ENCODE measurements at regions not wholly inside any gene's neighbourhood (a gene's known extent, or its start where the extent isn't known, plus 50 kb on each side); places are given as distances from the start of the nearest gene placed in this dataset.

DNA sequence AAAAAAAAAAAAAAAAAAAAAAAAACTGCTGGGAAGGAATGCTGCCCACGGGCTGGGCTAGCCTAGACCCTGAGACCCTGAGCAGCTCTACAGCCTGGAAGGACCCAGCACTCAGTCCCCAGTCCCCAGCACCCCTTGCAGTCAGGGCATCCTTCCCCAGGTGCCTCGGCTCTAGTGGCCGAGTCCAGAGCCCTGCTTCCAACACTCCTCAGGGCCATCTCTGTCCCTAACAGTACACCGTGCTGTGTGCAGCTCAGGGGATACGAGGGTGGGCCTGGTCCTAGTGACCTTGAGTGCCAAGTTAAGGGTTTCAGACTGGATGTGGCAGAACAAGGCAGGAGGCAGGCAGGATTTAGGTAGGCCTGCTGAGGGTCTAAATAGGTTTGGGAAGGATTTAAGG, 50.2 kb upstream of the LRP8 start:
- no peak for DNase-seq (ENCODE audit: low spot score)

DNA sequence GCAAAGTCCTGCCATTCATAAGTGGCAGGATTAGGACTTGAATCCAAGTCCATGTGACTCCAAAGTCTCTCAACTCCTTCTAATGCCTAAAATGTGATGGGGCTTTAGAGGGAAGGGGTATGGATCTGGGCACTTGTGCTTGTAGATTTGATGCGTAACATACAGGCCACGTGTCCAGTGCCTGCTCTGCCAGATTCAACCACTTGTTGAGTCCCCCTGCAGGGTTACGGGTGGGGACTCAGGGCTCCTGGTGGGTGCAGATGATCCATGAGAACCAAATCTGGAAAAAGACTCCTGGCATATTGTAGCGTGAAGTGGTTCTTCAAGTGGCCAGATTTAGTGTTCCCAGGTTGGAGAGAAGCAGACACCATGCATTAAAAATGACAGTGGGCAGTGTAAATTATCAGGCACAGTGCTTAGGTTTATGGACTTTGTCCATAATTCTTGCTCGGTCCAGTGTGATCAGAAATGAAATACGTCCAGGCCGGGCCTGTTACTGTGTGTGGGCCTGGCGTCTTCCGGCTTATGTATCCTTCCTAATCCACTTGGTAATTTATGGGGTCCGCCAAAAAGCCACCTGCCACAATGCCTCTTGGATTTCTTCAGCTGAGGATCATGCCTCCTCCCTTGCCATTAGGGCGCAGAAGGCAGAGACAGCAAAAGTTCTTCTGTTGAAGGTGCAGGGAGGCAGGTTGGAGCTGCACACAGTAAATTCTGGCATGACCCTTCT, 51.2 kb upstream of the LRP8 start:
- no peak for DNase-seq (ENCODE audit: low spot score)

DNA sequence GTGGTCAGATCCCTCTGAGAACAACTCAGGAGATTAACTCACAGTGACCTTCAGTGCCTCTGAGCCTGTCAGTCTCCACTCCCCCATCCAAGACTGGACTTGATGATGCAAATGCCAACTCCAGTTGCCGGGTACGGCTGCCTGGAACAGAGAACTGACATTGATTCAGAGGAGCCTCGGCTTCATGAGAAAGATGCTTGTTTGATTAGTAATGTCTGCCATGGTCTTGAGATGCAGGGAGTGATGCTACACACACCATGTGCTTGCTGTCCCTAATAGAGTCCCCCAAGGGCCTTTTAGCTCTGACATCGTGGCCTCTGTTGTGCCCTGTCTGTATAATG, 51.8 kb upstream of the LRP8 start:
- no peak for DNase-seq (ENCODE audit: low spot score)

DNA sequence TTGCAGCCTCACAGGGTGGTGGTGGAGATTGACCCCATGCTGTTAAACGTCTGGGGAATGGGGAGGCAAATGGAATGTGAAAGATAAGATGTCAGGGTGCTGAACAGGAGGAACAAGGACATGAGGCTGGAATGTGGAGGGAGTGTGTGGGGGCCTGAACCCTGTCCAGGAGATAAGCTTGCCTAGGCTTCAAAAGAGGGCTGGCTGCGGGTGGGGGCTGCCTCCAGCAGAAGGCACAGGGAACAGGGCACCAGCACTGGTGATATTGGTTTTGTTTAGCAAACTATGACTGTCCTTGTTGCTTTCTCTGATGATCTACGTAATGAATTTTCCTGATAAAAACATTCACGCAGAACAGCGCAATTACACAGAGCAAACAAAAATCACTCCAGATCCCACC, 52.4 kb upstream of the LRP8 start:
- no peak for DNase-seq (ENCODE audit: low spot score)

DNA sequence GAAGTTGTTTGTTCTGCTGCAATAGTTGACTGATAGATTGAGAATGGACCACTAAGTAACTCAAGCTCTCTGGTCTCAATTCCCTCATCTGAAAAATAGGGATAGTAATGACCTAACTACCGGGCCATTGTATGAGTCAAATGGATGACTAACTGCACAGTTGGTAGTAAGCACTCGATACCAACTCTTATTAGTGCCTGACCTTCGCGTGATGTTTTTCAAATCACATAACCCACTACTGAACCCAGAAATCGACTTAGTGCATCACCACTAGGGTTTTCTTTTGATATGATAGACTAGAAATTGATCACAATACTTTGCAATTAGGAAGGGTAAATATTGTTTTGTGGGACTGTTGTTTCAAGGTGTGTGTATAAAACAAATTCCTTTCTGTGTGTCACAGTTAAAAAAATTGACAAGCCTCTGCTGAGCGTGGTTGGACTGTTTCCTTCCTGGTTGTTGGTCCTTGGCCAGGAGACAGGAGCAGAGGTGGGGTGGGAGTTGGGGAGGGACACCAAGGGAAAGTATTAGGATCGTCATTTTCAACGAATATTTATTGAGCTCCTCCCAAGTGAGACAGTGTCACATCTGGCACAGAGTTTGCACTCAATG, 54.0 kb upstream of the LRP8 start:
- no peak for DNase-seq (ENCODE audit: low spot score)

DNA sequence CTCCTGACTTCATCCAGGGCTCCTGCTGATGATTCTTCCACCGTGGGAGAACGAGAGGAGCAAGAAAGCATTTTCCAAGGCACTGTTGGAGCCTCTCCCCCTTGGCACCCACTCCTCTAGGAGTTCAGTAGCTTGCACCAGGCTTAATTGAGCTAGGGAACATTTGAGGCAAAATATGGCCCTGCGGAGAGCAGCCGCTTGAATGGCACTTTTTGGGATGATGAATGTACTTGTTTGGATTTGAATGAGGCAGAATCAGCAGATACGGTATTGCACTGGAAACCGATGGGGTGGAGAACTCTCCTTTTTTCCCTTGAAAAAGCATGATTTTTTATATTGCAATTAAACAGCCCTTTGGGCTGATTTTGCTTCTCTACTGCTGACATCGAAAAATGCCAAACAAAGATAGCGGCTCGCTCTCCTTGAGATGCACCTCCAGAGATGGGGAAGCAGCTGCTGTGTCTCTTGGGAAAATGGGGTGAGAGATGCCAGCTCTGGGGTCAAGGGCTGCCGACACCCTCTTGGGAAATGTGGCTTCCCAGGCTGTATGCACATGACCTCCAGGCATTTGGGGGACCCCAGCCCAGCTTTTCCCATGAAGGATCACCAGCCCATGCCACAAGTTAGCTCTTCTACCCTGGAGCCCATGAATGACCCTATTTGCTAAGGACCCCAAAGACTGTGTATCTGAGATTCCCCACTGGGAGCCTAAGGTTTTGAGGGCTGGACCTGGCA, 55.4 kb upstream of the LRP8 start:
- DNase-seq (ENCODE audit: low spot score) = no peak

DNA sequence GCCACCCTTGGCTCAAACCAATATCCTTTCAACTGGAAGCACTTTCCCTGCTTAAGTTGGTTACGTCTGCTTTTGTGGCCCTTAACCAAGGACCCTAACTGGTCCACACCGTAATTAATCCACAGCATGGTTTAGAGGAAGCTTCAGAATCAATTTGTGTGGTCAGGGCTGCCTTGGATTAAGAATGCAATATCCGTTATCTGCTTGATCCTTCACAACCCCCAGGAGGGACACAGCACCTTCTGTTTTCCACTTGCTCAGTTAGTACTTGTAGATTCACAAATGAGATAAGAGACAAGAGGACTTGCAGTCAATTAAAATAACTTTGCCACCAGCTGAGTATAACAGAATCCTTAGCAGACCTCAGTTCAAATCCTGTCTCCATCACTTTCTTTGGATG, 56.9 kb upstream of the LRP8 start:
- DNase-seq (ENCODE audit: low spot score) = no peak

DNA sequence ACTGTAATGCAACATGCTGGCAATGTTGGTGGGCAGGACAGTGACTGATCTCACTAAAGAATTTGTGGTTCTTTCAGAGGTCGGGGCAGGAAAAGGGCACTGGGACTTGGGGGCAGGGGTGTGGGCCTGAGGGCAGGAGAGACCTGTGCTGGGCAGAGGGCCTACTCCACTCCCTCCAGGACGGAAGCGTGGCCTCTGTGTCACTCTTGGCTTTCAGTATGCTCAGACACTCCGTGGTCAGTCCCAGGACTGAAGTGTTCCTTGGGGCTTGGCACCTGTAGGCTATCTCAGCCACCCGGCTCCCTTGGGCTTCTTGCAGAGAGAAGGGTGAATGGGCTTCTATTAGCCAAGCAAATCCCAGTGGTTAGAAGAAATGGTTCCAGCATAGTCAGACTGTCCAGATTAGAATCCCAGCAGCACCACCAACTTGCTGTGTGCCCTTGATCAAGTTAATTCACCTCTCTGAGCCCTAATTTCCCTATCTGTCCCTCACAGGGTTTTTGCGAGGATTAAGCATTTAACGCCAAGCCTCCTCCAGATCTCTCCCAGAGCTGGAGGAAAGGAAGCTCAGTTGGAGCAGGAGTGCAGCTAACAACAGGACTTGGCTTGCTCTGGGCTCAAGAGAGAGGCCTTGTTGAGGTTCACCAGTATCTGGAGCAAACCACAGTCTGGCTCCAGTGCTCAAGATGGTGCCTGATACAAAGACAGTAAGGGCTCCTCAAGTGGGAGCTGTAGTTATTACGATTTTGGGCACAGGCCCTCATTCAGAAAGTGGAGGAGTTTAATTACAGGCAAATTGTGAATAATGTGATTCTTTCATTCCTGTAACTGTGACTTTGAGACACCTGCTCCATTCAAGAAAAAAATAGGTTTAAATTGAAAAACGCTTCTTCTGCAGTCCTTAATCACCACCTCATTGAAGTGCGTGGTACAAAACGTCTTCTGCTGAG, 57.7 kb upstream of the LRP8 start:
- no peak for DNase-seq (ENCODE audit: low spot score)

DNA sequence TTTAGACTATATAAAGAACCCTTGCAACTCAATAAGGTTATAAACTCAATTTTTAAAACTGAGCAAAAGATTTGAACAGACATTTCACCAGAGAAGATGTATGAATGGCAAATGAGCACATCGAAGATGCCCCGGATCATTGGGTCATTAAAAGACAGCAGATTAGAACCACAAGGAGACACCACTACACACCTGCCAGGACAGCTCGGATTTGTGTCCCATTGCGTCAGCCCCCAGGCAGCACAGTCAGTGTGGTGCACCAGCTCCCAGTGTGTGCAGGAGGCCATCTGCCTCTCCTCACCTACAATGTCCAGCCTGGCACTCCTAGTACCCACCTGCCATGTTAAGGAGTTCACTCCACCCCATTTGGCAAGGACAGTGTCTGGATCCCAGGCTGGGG, 61.1 kb upstream of the LRP8 start:
- DNase-seq (ENCODE audit: low spot score) = no peak

DNA sequence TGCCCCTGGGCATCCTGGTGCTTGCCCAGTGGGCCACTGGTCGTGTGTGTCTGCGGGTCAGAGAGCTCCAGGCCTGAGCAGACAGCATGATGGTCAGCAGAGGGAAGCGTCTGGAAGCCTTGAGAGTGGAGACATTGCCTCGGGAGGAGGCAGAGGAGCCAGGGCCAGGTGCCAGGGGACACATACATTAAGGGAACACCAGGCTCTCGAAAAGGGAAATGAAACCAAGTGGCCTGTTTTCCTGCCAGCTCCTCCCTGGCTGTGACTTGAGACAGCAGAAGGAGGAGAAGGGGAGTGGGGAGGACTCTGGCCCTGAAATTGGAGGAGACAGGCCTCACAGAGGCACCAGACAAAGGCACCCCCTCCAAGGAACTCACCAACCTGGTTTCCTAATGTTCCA, 62.4 kb upstream of the LRP8 start:
- DNase-seq (ENCODE audit: low spot score) = no peak

DNA sequence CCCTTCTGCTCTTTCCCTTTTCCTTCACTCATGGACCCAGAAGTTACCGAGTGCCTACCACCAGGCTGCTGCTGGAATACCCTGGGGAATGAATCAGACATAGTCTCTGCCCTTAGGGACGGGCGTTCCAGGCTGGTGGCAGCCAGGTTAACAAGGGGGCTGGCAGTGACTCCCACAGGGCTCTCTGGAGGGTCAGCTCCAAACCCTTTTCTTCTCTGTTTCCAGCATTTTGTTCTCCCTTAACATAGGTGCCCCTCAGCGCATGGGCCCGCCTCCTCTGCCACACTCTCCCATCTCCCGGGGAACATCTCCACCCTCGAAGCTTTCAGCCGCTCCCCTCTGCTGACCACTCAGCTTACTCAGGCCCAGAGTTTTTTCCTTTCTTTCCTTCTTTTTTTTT, 62.9 kb upstream of the LRP8 start:
- DNase-seq (ENCODE audit: low spot score) = no peak

DNA sequence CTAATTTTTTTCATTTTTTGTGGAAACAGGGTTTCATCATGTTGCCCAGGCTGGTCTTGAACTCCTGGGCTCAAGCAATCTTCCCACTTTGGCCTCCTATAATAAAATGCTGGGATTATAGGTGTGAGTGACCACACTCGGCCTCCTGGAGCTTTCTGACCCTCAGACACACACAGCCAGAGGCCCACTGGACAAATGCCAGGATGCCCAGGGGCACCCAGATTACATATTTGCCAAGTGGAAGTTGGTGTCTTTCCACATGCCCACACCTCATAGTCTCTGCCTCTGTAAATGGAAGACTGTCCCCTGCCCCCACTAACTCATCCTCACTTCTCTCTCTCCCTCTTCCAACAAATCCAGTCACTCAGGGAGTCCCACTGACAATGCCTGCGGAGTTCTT, 63.4 kb upstream of the LRP8 start:
- DNase-seq (ENCODE audit: low spot score) = no peak

DNA sequence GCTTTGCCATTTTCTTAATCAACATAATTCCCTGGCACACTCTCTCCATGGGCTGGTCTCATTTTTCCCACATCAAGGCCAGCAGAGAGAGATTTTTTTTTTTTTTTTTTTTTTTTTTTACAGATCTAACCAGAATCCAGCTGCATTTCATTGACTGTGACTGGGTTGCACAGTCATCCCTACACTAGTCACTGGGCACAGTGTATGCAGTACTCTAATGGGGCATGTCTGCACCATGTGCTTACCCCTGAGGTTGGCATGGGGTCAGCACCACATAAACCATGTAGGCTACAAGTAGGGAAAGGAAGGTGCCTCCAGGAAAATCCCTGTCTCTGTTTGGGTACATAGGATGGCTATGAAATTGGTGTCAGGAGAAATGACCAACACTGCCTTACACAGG, 64.1 kb upstream of the LRP8 start:
- no peak for DNase-seq (ENCODE audit: low spot score)

DNA sequence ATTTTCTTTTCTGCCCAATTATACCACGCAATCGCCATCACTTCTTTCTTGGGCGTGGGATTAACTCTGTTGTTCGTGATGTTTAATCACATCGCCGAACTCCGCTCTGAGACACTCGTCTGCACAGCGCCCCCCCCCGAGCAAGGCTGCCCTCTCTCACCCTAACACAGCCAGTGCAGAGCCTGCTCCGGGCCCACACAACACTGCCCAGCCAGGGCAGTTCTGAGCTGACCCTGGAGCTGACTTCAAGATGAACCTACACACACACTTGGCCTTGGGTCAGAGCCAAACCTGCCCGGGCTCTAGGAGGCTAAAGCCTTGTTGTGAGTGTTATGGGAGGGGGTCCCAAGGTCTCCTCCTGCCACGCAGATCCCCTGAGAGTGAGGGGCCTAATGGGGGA, 64.6 kb upstream of the LRP8 start:
- no peak for DNase-seq (ENCODE audit: low spot score)

DNA sequence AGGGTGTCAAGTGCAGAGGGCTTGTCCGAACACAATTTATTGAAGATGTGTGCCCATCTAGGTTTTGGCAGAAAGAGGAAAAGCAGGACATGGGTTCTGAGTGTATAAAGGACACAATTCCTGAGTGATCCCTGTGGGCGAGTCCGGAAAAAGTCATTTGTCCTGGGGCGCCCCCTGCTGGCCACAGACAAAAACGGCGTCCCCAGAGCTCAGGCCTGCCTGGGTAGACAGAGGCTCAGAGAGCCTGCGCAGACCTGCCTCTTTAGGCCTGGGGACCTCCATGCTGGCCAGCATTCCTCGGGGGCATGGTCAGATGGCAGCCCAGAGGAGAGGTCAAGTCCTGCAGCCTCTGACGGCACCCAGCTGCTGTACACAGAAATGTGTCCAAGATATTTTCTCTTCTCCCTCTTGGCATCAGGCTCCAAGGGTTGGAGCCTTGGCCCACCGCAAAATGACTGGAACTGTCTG, 65.5 kb upstream of the LRP8 start:
- DNase-seq (ENCODE audit: low spot score) = peak; percentile 39

DNA sequence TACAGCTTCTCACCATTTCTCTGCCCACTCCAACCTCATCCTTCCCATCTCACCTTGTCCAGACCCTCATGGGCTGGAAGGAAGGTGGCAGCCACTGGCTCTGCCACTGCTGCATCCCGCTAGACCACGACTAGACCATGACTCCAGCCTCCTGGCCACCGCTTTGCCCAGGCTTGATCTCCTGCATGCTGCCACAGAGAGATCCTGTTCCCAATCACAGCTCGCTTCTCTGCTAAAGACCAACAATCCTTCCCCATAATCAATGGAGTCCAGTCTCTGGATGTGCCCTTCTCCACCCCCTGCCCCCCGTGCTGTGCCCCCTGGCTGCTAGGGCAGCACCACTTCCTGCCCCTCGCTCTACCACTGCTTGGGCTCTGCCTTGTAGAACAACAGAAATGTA, 64.9 kb upstream of the DMRTB1 start:
- no peak for DNase-seq (ENCODE audit: low spot score)

DNA sequence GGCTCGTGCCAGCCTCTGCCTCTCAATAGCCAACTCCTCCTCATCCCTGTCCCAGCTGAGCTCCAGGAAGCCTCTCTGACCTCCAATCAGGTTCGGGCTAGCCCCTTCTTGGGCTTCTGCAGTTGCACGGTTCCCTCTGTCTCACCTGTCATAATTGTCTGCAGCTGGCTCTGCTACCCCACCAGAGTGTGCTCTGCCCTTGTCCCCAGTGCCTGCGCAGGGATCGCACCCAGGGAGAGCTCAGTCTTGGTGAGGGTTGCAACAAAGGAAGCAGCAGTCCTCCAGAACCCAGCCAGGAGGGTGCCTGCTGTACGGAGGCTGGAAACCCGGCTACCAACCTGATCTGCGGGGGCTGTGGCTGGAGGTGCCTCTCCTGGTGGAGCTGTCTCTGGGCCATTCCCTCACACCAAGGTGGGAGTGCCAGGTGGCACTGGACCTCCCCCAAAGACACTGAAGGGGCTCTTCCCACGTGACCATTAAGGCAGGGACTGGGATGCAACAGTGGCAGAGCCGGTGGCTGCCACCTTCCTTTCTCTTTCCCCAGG, 63.5 kb upstream of the DMRTB1 start:
- DNase-seq (ENCODE audit: low spot score) = no peak

DNA sequence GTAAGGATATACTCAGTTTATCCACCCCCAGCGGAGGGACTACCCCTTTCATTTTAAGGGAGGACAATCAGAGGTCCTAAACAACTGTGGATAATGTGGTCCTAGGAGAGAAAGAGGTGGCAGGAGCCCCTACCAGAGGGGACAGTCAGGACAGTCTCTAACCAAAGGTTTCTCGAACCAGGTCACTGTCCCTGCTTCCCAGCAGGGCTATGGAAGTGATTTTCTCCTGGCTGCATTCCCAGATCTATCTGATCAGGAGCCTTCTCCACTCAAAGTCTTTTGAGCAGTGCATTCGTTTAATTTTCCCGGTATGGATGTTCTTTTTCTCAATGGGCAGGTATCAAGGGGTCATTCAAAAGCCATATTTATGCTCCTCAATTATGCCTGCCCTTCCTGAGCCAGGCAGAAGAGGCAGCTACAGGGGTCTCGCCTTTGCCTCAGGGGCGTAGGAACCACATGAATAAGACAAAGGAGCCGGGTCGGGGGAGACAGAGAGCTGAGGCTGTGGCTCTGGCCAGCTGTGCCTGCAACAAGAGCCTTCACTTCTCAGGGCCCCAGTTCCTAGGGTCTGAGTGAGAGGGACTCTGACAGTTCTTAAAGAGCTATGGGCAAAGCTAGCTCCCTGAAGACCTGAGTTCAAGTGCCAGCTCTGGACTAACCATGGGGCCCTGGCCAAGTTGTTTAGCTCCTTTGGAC, 62.5 kb upstream of the DMRTB1 start:
- no peak for DNase-seq (ENCODE audit: low spot score)

DNA sequence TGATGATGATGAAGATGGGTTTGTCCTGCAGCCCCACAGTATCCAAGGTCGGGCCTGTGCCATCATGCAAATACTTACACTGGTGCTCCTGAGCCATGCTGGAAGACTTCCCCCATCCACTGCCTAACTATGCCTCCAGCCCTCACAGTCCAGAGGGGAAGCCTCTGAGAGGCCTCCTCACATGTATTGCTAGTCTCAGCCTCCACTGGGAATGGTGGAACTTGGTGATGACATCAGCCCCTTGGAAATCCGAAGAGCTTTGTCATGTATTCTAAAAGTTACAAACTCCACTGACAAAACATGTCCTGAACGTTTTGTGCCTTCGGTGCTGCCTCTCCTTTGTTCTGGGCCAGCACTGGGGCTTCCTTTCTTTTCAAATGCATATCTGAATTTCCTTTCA, 61.1 kb upstream of the DMRTB1 start:
- DNase-seq (ENCODE audit: low spot score) = no peak

DNA sequence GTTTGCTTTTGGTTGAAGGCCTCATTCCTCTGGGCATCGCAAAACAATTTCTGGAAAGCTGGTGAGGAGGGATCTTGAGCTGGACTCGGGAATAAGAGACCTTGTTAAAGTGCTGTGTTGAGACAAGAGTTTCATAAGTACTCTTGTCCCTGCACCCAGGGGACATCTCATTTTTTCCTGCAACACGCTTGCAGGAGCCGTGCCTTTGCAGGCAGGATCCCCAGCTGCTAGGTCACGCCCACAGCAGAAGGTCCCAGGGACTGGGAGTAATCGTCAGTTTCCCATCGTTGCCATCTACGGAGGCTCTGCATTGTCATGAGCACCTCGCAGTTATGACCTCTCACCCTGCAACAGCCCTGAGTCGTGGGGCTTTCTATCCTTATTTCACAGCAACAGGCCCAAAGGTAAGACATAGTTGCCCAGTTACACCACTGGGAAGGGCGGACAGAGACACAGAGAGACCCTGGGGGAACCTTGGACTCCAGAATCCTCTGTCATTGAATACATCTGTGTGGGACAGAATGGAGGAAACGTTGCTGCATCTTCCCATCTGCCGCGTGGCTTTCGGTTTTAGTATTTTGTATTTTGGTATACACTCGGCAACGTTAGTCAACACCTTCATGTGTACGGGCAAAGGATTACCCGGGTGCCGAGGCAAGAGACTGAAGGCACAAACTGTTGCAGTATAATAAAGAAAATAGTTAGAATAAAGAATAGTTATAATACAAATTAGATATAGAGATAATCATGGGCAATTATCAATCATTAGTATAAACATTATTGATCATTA, 60.4 kb upstream of the DMRTB1 start:
- no peak for DNase-seq (ENCODE audit: low spot score)
